H1 (cell line): ENCODE measurements at regions not wholly inside any gene's neighbourhood (a gene's known extent, or its start where the extent isn't known, plus 50 kb on each side); places are given as distances from the start of the nearest gene placed in this dataset.
A peak's percentile ranks its signal among the peaks of the same experiment; 100 is the strongest.

ENCODE experiments used
- CTCF ChIA-PET: fragments of 300-600 bp; sonication (Branson Sonifier 250); formaldehyde crosslinking; loops from one replicate; lab custom pipeline; 2021; ENCODE audit not compliant: partially characterized antibody; lab: Charles Lee
- POLR2A ChIA-PET: fragments of 300-600 bp; sonication (Branson Sonifier 250); formaldehyde crosslinking; loops from one replicate; lab custom pipeline; 2021; ENCODE audit warnings: inconsistent platforms; ENCODE audit not compliant: partially characterized antibody; lab: Charles Lee
- DNase-seq, 2 experiments: peaks; one replicate each; pipeline versions ENCODE4 v3.0.0 to v3.0.0-alpha.2; 2010 to 2022; ENCODE audit warnings: low spot score in 2 of 2, low read depth in 1 of 2, mixed read lengths in 1 of 2
- FAIRE-seq: peaks from 2 replicates; lab custom pipeline; 2011; peaks lifted over from hg19 to GRCh38; lab: Jason Lieb, UNC
- H2AFZ ChIP-seq: 2 replicates; pipeline ENCODE4 v1.8.1; 2012; ENCODE audit warnings: low read length, inconsistent platforms
- H2AK5ac ChIP-seq: 2 replicates; pipeline ENCODE4 v1.6.1; 2013; ENCODE audit warnings: low read depth, low read length
- H2BK120ac ChIP-seq: replicated peaks from 2 replicates; pipeline ENCODE3; 2013; ENCODE audit warnings: low read depth, low read length, inconsistent platforms
- H2BK12ac ChIP-seq: 2 replicates; pipeline ENCODE4 v1.6.1; 2013; ENCODE audit warnings: low read depth, low read length
- H2BK15ac ChIP-seq: 2 replicates; pipeline ENCODE4 v1.6.1; 2013; ENCODE audit warnings: low read length
- H2BK20ac ChIP-seq: 2 replicates; pipeline ENCODE4 v1.6.1; 2013; ENCODE audit warnings: low read length
- H2BK5ac ChIP-seq: 2 replicates; pipeline ENCODE4 v1.6.1; 2013; ENCODE audit warnings: low read depth, low read length
- H3K14ac ChIP-seq: 2 replicates; pipeline ENCODE4 v1.6.1; 2013; ENCODE audit warnings: inconsistent platforms; ENCODE audit not compliant: insufficient read length
- H3K18ac ChIP-seq: 2 replicates; pipeline ENCODE4 v1.6.1; 2013; ENCODE audit warnings: low read length; ENCODE audit errors: extremely low read depth
- H3K23ac ChIP-seq: 2 replicates; pipeline ENCODE4 v1.6.1; 2013; ENCODE audit warnings: inconsistent platforms; ENCODE audit not compliant: insufficient read length
- H3K23me2 ChIP-seq: 2 replicates; pipeline ENCODE4 v1.6.1; 2013; ENCODE audit warnings: low read depth, low read length
- H3K27ac ChIP-seq: 2 replicates; pipeline ENCODE4 v1.6.1; 2011; ENCODE audit warnings: low read depth, low read length, inconsistent platforms
- H3K27me3 ChIP-seq, 4 experiments: replicated peaks in 1 of 4; 1 replicate in 1 of 4; 2 replicates in 3 of 4; pipeline versions ENCODE4 v1.6.1 to v1.8.1; 2011 to 2013; ENCODE audit warnings: low read length in 3 of 4, mild to moderate bottlenecking in 3 of 4, inconsistent platforms in 2 of 4, mixed read lengths in 2 of 4, moderate library complexity in 1 of 4; ENCODE audit not compliant: control insufficient read depth in 3 of 4, insufficient read depth in 3 of 4; ENCODE audit errors: extremely low read depth in 1 of 4
- H3K36me3 ChIP-seq, 4 experiments: 2 replicates each; pipeline versions ENCODE4 v1.6.1 to v1.8.1; 2011 to 2013; ENCODE audit warnings: mild to moderate bottlenecking in 4 of 4, low read length in 3 of 4, moderate library complexity in 2 of 4, control low read depth in 1 of 4, inconsistent platforms in 1 of 4; ENCODE audit not compliant: insufficient read depth in 4 of 4, control insufficient read depth in 2 of 4
- H3K4ac ChIP-seq: replicated peaks from 2 replicates; pipeline ENCODE3; 2013; ENCODE audit warnings: low read length, low read depth, mixed read lengths, inconsistent platforms; ENCODE audit not compliant: insufficient read length
- H3K4me1 ChIP-seq, 4 experiments: replicated peaks in 1 of 4; 1 replicate in 1 of 4; 2 replicates in 3 of 4; pipeline versions ENCODE4 v1.6.1 to v1.8.1; 2011 to 2013; ENCODE audit warnings: low read length in 3 of 4, inconsistent platforms in 2 of 4, mixed read lengths in 1 of 4; ENCODE audit not compliant: insufficient read depth in 4 of 4, control insufficient read depth in 3 of 4
- H3K4me2 ChIP-seq, 2 experiments: 2 replicates each; pipeline versions ENCODE4 v1.6.1 to v1.8.1; 2011 to 2013; ENCODE audit warnings: low read depth in 2 of 2, low read length in 2 of 2, control low read depth in 1 of 2, inconsistent platforms in 1 of 2, mild to moderate bottlenecking in 1 of 2; ENCODE audit not compliant: insufficient read depth in 1 of 2
- H3K4me3 ChIP-seq, 4 experiments: fragments of 200-600, 300-600 bp in 1 of 4; sonication (generic), shearing (Covaris generic), sonication (Bioruptor Twin) in 1 of 4; 2 replicates each; pipeline versions ENCODE4 v1.5.1 to v1.8.1; 2011 to 2016; ENCODE audit warnings: low read length in 4 of 4, low read depth in 3 of 4, control low read depth in 2 of 4, inconsistent platforms in 2 of 4, mild to moderate bottlenecking in 2 of 4, mixed read lengths in 1 of 4, moderate library complexity in 1 of 4; ENCODE audit not compliant: insufficient read depth in 2 of 4; ENCODE audit errors: extremely low read depth in 1 of 4
- H3K56ac ChIP-seq: replicated peaks from 2 replicates; pipeline ENCODE3; 2013; ENCODE audit warnings: low read depth, mild to moderate bottlenecking, mixed read lengths, low read length, inconsistent platforms; ENCODE audit not compliant: insufficient read length
- H3K79me1 ChIP-seq: 2 replicates; pipeline ENCODE4 v1.6.1; 2013; ENCODE audit warnings: low read depth, low read length, control low read depth
- H3K79me2 ChIP-seq, 2 experiments: 2 replicates each; pipeline versions ENCODE4 v1.6.1 to v1.8.1; 2012 to 2013; ENCODE audit warnings: low read length in 2 of 2, mild to moderate bottlenecking in 2 of 2, inconsistent platforms in 1 of 2; ENCODE audit not compliant: insufficient read depth in 2 of 2, control insufficient read depth in 1 of 2
- H3K9ac ChIP-seq, 4 experiments: replicated peaks in 1 of 4; 1 replicate in 1 of 4; 2 replicates in 3 of 4; pipeline versions ENCODE4 v1.6.1 to v1.8.1; 2011 to 2013; ENCODE audit warnings: low read depth in 3 of 4, low read length in 3 of 4, control low read depth in 2 of 4, mild to moderate bottlenecking in 2 of 4, moderate library complexity in 2 of 4, inconsistent platforms in 1 of 4; ENCODE audit errors: extremely low read depth in 1 of 4
- H3K9me3 ChIP-seq, 2 experiments: 2 replicates each; pipeline versions ENCODE4 v1.6.1 to v1.8.1; 2012 to 2013; ENCODE audit warnings: mild to moderate bottlenecking in 2 of 2, moderate library complexity in 2 of 2, control low read depth in 1 of 2, inconsistent platforms in 1 of 2, low read depth in 1 of 2, low read length in 1 of 2, mixed read lengths in 1 of 2; ENCODE audit not compliant: insufficient read depth in 2 of 2
- H4K20me1 ChIP-seq, 2 experiments: replicated peaks in 1 of 2; 2 replicates each; pipeline versions ENCODE3 to v1.8.1; 2011 to 2013; ENCODE audit warnings: inconsistent platforms in 2 of 2, low read length in 2 of 2, mild to moderate bottlenecking in 1 of 2; ENCODE audit not compliant: insufficient read depth in 2 of 2, control insufficient read depth in 1 of 2
- H4K5ac ChIP-seq: 2 replicates; pipeline ENCODE4 v1.6.1; 2013; ENCODE audit warnings: low read length, low read depth, mixed read lengths, inconsistent platforms; ENCODE audit not compliant: insufficient read length
- H4K8ac ChIP-seq: 2 replicates; pipeline ENCODE4 v1.8.0; 2013; ENCODE audit warnings: mild to moderate bottlenecking, moderate library complexity, low read length, inconsistent platforms; ENCODE audit not compliant: insufficient read depth; ENCODE audit errors: extremely low read depth
- H4K91ac ChIP-seq: replicated peaks from 2 replicates; pipeline ENCODE3; 2013; ENCODE audit warnings: low read length, mixed read lengths, inconsistent platforms; ENCODE audit not compliant: insufficient read length
- E2F6 ChIP-seq: IDR thresholded peaks from 2 replicates; pipeline ENCODE4 v1.6.1; 2012; ENCODE audit warnings: inconsistent platforms
- EP300 ChIP-seq, 2 experiments: IDR thresholded peaks; 1 replicate in 1 of 2; 2 replicates in 1 of 2; pipeline ENCODE4 v1.6.1; 2011 to 2012; ENCODE audit warnings: low read depth in 2 of 2, low read length in 2 of 2, mild to moderate bottlenecking in 2 of 2, borderline replicate concordance in 1 of 2, inconsistent platforms in 1 of 2, moderate library complexity in 1 of 2
- KDM4A ChIP-seq: IDR thresholded peaks from one replicate; pipeline ENCODE4 v1.7.1; 2012; ENCODE audit warnings: low read depth, mild to moderate bottlenecking, moderate library complexity, low read length, inconsistent platforms; ENCODE audit not compliant: severe bottlenecking
- PHF8 ChIP-seq: fragments of 200-600 bp; sonication (generic); conservative IDR thresholded peaks from 2 replicates; pipeline ENCODE4 v1.7.1; 2012; ENCODE audit warnings: low read depth, mild to moderate bottlenecking, inconsistent platforms, low read length, moderate library complexity
- RXRA ChIP-seq: IDR thresholded peaks from 2 replicates; pipeline ENCODE4 v1.6.1; 2011; ENCODE audit warnings: low read depth, mild to moderate bottlenecking, low read length, moderate library complexity; ENCODE audit not compliant: insufficient read depth
- TEAD4 ChIP-seq: IDR thresholded peaks from 2 replicates; pipeline ENCODE4 v1.6.1; 2012; ENCODE audit warnings: low read depth, low read length, inconsistent platforms, mixed read lengths
- WGBS, 2 experiments: shearing (Covaris generic) in 1 of 2; methylation state at CpG; one replicate each; pipeline versions ENCODE4 v1.1.6 to v1.1.7; 2013 to 2015; ENCODE audit warnings: low lambda C conversion rate in 2 of 2, mixed read lengths in 2 of 2, inconsistent platforms in 1 of 2, low coverage in 1 of 2, missing lambda C conversion rate in 1 of 2; ENCODE audit not compliant: insufficient replicate concordance in 2 of 2, insufficient coverage in 1 of 2, insufficient read length in 1 of 2; ENCODE audit errors: extremely low coverage in 1 of 2, missing lambda C conversion rate in 1 of 2; 5-methylcytosine and 5-hydroxymethylcytosine counted together

GRCh38 chr5:125006011-125006685 lies 259.7 kb upstream of the ZNF608 start:
- Histone ChIP-seq H3K36me3 (no peaks in the 10 kb centered on the region), H4K20me1 (no peaks in the 10 kb centered on the region), H3K23ac (no peak overlapping the region), H2AK5ac (no peak overlapping the region), H3K79me2 (no peaks in the 10 kb centered on the region), H3K14ac (no peak overlapping the region), H4K91ac (peak overlapping the region; percentile 88), H2BK20ac (no peak overlapping the region), H3K4ac (peak overlapping the region; percentile 90), H3K18ac (peak overlapping the region; percentile 89), H2BK120ac (peak overlapping the region; percentile 70), H4K5ac (peak overlapping the region; percentile 18), H2AFZ (no peak overlapping the region), H2BK12ac (no peak overlapping the region; the same call in 1 of the 2 replicates), H2BK15ac (no peak overlapping the region; the same call in 1 of the 2 replicates), H2BK5ac (peak overlapping the region; percentile 76; the same call in 1 of the 2 replicates), H3K56ac (no peak overlapping the region), H3K27ac (no peak overlapping the region), H3K23me2 (no peaks in the 10 kb centered on the region), H3K79me1 (no peaks in the 10 kb centered on the region), H3K4me3 (no peak overlapping the region), H3K4me1 (peaks cover 4 to 15% (median 6%) of the 10 kb centered on the region in 4 experiments; a peak in 4 of 7 replicates), H3K27me3 (no peaks in the 10 kb centered on the region), H3K9me3 (no peaks in the 10 kb centered on the region), H3K9ac (no peak overlapping the region), H4K8ac (no peak overlapping the region), H3K4me2 (peak overlapping the region; percentile 15 to 19; a peak in 2 of 4 replicates)
- ChIA-PET POLR2A (no interaction called here), CTCF (interaction anchor here (0.6 to 1.5 kb wide), 2 partner anchors 9 to 15 kb away, joined by 4 read pairs; no protein-coding TSS in a partner anchor)
- TF ChIP-seq RXRA (no peak), TEAD4 (no peak), PHF8 (no peak), KDM4A (no peak), EP300 (IDR thresholded peaks at IDR 0.05; ENCODE audit: borderline replicate concordance in 1 of 2, low read depth in 2 of 2, low read length in 2 of 2) (no peak), E2F6 (no peak)
- WGBS, 2 experiments = 49% methylated on average over 5 of the region's 5 CpGs; no CpG with 5 or more reads in 1 of the 2 experiments
- FAIRE-seq (peak; percentile 24), DNase-seq (no peak)
